ENCODE measurements at regions not wholly inside any gene's neighbourhood (a gene's known extent, or its start where the extent isn't known, plus 50 kb on each side); places are given as distances from the start of the nearest gene placed in this dataset.
"Not testable (repeated sequence)": the region's sequence is repeated elsewhere in the genome, so short reads cannot be mapped to it uniquely, and the experiment has no call there.

DNA sequence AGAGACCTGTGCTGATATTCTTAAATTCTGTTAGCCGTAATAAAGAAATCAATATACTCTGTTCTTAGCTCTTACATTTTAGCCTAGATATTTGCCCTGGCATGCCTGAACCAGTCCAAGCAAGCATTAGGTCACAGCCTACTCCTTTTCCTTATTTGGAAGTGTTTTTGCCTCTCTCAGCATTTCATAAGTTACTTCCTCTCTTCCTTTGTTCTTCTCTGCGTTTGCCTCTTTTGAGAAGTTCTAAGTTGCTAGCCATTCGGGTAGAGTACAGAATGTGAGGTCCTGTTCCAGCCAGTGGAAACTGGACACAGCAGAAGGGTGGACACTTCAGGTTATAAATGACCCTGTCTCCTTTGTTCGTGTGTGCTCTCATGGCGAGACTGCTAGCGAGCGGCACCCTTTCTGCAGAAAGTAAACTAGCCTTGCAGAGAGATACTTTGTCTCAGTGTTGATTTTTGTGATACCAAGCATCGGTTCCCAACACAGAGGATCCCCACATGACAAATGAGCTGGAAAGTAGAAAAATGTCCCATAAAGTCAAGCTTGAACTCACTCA, 75.0 kb upstream of the FAM153A start:
- DNase-seq (ENCODE audit: low read depth in 2 of 2), result not testable (repeated sequence)

- DNase-seq (ENCODE audit: low read depth in 2 of 2), result not testable (repeated sequence)
Observed at GRCh38 chr5:177856474-177856873, 73.8 kb upstream of the FAM153A start.

DNA sequence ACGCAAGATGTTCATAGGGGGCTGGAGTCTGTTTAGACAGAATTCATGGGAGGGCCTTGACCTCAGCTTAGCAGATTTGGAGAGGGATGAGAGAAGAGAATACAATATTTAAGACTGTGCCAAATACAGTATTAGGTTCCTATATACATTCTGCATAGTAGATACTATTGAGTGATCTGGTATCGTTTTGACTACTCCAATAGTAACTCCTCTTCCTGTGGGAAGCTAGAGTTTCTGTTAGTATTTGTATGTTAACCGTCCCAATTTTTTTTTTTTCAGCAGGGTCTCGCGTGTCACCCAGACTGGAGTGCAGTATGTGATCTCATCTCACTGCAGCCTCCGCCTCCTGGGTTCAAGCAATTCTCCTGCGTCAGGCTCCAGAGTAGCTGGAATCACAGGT, 65.2 kb upstream of the FAM153A start:
- DNase-seq (ENCODE audit: low read depth in 2 of 2), result not testable (repeated sequence)

DNA sequence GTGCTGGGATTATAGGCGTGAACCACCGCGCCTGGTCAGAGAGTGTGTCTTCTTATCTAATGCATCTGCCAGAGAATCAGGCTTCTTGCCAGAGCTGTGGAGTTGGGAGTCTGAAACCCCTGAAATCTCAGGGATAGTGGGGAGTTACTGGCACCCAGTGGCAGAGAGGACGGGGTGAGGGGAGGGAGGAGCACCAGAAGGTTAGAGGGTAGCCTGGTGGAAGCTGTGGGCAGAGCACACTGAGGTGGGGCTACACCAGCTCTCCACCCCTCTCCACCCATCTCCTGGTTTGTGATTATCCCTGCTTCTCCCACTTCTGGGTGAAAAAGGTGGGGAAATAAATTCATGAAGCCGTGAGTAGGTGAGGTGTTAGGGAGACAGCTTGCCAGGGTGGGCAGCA, 63.9 kb upstream of the FAM153A start:
- DNase-seq (ENCODE audit: low read depth in 2 of 2), result not testable (repeated sequence)

DNA sequence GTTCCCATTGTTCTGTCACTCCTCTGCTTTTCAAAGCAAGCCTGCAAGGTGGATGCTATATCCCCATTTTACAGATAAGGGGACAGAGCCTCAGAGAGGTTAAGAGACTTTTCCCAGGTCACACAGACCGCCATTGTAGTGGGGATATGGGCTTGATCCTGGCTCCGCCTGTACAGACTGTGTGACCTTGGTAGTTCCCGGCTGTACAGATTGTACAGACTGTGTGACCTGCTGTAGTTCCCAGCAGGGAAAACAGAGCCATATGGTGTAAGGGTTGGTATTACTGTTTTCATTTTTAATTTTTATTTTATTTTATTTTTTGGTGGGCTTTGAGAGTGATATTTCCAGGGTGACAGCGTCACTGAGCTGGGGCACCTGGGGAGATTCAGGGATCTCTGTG, 63.2 kb upstream of the FAM153A start:
- DNase-seq (ENCODE audit: low read depth in 2 of 2), result not testable (repeated sequence)

- DNase-seq (ENCODE audit: low read depth in 2 of 2), result not testable (repeated sequence)
Observed at GRCh38 chr5:177836191-177836590, 53.5 kb upstream of the FAM153A start.
